ENCODE measurements at regions not wholly inside any gene's neighbourhood (a gene's known extent, or its start where the extent isn't known, plus 50 kb on each side); places are given as distances from the start of the nearest gene placed in this dataset.

DNA sequence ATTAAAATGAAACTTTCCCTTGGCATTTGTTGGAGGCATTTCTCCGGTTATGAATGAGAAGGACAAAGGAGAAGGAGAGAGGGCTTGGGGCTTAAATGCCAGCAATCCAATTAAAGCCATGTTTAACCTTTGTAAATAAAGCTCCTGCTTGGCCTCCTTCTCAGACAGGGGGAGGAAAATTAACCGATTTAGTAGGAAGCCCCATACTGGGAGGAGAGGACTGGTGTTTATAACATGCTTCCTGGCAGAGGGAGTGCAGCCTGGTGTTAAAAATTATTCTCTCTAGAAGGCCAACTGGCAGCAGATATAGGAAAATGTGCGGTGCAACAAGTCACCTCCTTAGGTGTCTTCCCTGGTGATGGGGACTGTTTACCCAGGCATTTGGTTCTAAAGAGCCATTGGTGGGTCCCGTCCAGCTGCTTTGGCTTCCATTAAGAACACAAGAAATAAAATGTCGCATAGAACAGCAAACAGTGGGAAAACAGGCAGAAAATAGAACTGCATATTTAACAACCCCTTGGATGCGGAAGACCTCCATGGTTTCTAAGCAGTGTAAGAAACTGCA is 846.5 kb downstream of the TYW1 start:
- no peak for DNase-seq (ENCODE audit: low spot score)

- DNase-seq (ENCODE audit: low spot score), result no peak
These were observed 847.0 kb downstream of the TYW1 start for GRCh38 chr7:67843615-67844014.

DNA sequence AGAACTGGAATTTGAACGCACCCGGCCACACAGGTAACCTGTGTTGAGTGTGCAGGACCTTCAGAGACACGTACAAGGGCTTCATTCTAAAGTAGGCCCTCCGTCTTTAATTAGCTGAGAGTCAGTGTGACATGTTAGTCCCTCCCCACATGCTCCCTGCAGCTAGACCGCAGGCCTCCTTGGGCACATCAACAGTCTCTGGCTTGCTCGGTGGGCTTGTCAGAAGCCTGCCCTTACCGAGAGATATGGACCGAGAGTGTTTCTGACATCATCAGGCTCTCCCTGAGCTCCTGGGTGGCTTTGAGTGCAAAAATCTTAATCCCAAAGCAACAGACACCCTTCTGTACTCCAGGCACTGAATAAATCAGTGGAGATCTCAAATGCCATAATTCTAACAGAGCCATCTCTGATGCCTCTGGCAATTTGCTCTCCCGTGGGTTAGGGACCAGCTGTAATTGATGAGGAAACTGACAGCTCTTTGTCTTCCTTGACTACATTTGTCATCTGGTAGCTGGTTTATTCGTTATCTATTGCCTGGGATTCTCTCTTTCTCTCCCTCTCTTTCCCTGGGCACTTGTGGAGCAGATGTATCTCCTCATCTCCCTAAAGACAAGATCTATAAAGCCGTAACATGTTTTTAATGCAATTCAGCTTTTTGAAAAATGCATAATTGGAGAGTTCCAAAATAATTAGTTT is 850.6 kb downstream of the TYW1 start:
- DNase-seq (ENCODE audit: low spot score), result no peak

- peak; percentile 25 for DNase-seq (ENCODE audit: low spot score)
These were observed 857.9 kb downstream of the TYW1 start for GRCh38 chr7:67854221-67855178.

DNA sequence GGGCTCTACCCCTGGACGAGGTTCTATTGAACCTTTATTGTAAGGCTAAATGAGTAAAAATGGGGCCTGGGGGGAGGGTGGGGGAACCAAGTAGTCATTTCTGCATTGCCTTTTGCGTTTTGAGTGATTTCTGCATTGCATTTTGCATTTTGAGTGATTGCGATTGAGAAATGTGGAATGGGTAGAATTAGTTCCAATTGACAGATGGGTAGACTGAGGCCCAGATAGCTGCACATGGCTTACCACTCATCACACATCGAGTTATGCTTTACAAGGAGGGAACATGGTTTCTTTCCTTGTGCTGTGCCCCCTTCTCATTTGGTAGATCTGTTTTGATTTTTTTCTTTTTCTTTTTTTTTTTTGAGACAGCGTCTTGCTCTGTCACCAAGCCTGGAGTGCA is 858.7 kb downstream of the TYW1 start:
- DNase-seq (ENCODE audit: low spot score), result no peak

DNA sequence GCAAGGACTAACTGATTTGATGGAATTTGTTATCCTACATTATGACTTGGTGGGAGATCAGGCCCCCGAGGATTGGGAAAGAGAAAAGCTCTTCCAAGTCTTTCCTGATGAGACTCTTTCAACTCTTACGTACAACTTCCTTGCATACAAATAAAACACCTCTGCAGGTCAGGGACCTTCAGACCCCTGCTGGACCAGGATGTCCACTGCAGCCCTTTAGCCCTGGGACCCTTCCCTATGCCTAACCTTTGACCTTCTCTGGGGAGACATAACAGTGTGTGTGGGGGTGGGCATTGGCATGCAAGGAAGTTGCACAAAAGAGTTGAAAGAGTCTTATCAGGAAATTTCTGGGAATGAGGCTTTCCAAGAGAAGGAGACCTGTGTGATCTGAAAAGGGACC is 859.4 kb downstream of the TYW1 start:
- DNase-seq (ENCODE audit: low spot score), result no peak

- no peak for DNase-seq (ENCODE audit: low spot score)
These were observed 861.1 kb downstream of the TYW1 start for GRCh38 chr7:67857698-67858097.

DNA sequence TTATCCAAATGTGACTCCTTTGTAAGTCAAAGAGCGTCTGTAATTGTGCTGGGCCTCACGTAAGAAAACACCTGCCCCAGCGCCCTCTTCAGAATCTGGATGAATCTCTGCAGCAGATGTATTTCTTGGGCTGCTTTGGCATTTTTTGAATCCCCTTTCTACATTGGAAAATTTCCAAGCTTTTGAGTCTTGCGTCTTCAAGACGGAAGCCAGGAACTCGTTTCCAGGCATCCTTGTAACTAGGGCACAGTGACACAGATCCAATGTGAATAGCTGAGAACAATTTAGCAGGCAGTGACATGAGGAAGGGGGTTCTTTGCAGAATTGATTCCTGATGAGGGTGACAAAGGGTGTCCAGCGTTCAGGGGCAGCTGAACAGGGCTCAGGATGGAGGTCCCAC is 862.3 kb downstream of the TYW1 start:
- no peak for DNase-seq (ENCODE audit: low spot score)

DNA sequence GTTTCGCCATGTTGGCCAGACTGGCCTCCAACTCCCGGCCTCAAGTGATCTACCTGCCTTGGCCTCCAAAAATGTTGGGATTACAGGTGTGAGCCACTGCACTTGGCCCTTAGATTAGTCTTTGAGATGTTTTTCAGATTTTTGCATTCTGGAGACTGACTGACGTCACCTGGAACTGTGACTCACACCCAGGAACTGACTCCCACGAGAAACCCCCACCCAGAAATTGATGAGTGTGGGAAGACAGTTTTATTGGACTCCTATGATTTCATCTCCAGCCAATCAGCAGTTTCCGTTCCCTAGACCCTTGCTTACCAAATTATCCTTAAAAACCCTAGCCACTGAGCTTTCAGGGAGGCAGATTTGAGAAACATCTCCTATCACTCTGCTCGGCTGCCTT is 867.3 kb downstream of the TYW1 start:
- DNase-seq (ENCODE audit: low spot score), result no peak

DNA sequence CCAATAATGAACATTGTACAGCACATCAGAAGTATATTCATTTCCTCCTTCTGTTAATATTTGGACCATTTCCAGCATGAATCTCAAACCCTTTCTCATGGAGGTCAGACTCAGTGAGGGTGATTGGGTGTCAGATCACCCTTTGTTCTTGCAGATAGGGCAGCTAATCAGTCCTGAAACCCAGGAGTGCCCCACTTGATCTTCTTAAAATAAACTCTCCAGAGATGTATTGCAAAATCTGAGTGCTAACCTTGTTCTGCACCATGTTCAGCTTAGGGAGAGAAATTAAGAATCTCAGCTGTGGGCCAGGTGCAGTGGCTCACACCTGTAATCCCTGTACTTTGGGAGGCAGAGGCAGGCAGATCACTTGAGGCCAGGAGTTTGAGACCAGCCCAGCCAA is 869.4 kb downstream of the TYW1 start:
- no peak for DNase-seq (ENCODE audit: low spot score)

DNA sequence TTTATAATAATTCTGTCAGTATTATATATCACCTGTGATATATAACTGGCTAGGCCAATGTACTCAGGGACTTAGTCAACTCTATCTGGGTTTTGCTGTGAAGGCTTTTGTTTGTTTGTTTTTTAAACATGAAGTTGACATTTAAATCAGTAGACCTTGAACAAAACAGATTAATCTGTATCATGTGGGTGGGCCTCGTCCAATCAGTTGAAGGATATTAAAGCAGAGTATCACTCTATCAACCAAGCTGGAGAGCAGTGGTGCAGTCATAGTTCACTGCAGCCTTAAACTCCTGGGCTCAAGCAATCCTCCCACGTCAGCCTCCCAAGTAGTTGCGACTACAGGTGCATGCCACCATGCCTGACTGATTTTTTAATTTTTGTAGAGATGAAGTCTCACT is 870.2 kb downstream of the TYW1 start:
- no peak for DNase-seq (ENCODE audit: low spot score)

- no peak for DNase-seq (ENCODE audit: low spot score)
These were observed 873.8 kb downstream of the TYW1 start for GRCh38 chr7:67870396-67870795.

DNA sequence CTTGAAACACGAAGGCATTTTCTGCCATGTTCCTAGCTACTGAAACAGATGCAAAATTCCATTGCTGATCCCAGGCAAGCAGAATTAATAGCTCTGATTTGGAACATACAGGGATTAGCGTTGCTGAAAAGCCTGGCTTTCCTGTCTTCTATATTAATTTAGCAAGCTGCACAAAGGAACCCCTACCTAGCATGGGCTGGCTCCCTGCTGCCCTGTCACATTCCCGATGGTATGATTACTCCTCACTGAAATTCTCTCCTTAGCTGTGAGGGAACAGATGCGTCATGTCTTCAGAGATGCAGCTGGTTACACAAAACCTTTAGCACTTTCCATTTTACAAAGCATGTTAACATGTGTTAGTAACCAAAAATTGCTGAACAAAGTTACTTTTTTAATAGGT is 878.9 kb downstream of the TYW1 start:
- DNase-seq (ENCODE audit: low spot score), result no peak

DNA sequence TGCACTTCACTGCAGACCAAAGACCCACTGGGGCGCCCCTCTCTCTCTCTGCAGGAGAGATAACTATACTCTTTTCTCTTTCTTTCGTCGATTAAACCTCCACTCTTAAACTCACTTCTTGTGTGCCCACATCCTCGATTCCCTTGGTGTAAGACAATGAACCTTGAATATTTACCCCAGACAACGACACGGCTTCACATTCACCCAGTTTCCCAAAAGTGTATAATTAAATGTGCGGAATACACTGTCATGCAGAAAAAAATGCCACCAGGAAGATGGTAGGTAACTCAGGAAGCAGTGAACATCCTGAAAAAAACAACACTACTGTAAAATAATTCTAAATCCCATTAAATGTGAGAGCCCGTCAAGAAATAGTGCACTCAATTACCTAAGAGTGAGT is 882.2 kb downstream of the TYW1 start:
- no peak for DNase-seq (ENCODE audit: low spot score)

DNA sequence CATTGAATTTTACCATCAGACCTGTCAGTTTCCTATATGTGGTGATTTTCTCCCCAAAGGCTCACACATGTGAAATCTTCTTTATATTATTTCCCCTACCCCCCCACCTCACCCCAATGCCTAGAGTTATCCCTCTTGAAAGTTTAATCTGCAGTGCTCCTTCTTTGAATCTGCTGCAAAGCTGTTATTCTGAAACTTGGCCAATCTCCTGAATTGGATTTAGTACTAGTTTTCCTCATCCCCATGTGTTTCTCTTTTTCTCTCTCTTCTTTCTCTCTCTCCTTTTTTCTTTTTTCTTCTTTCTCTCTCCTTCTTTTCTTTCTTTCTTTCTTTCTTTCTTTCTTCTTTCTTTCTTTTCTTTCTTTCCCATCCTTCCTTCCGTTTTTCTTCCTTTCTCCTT is 886.2 kb downstream of the TYW1 start:
- no peak for DNase-seq (ENCODE audit: low spot score)

DNA sequence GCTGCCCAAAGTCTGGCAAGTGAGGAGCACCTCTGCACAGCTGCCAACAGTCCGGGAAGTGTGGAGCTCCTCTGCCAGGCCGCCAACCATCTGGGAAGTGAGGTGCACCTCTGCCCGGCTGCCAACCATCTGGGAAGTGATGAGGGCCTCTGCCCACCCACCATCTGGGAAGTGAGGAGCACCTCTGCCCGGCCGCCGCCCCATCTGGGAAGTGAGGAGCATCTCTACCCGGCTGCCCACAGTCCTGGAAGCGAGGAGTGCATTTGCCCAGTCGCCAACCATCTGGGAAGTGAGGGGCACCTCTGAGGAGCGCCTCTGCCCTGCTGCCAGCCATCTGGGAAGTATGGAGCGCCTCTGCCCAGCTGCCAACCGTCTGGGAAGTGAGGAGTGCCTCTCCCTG is 893.7 kb downstream of the TYW1 start:
- no peak for DNase-seq (ENCODE audit: low spot score)

DNA sequence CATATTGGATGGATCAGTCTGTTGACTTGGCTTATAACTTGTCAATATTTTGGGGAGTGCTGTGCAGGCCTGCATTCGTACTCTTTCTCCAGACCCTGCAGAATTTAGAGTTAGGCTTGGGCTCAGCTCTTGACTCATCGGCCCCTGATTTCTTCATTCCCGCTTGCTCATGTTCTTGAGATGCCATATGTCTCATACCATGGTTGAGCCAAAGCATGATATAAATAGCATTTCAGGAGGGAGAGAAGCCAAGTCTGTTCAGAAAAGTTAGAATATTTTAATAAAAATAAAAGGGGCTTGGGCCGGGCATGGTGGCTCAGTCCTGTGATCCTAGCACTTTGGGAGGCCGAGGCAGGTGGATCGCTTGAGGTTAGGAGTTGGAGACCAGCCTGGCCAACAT is 898.1 kb downstream of the TYW1 start:
- DNase-seq (ENCODE audit: low spot score), result no peak

DNA sequence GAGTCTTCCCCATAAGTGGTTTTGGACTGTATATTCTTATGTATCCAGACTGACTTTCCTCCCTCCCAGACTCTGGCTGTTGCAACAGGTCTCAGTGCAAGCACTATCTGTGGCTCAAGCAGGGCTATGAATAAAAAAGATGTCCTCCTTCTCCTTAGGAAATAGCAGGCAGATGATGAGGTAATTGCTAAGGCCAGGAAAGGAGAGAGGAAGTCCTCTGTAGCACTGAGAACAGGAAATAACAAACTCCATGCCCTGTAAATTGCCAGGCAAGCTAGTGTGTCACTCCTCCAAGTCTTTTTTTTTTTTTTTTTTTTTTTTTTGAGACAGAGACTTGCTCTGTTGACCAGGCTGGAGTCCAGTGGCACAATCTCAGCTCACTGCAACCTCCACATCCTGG is 900.1 kb downstream of the TYW1 start:
- DNase-seq (ENCODE audit: low spot score), result no peak

DNA sequence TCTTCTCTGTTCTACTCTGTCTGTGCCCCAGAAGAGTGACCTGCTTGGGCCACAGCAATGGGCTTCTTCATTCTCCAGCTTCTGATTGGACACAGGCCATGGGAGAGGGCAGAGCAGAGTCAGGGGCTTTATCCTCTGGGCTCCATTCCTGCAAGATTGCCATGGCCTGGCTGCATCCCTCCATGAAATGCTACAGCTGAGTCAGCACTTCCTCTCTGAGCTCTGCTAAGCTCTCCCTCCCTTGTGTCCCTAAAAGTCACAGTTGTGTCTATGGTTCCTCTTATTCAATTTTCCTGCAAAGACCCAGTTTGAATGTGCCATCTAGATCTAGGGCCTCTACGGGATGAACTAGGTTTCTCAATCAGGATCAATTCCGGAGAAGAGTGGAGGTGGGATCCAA is 903.8 kb downstream of the TYW1 start:
- DNase-seq (ENCODE audit: low spot score), result no peak

GRCh38 chr7:67901808-67902480 is 905.3 kb downstream of the TYW1 start:
- no peak for DNase-seq (ENCODE audit: low spot score)

- no peak for DNase-seq (ENCODE audit: low spot score)
These were observed 911.2 kb downstream of the TYW1 start for GRCh38 chr7:67907792-67908191.

DNA sequence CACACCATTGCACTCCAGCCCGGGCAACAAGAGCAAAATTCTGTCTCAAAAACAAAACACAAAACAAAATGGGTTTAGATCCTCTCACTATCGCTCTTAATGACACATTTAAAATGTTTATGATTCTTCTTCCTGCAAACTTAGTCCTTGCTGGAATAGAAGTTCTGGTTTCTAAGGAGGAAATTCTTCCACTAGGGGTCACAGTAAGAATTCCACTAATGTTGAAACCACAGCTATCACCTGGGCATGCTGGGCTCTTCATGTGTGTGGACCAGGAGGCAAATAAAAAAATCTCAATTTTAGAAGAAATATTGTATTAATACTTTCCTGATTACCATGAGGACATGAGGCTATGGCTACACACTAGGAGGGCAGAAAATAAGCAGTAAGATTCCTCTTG is 915.8 kb downstream of the TYW1 start:
- no peak for DNase-seq (ENCODE audit: low spot score)

- DNase-seq (ENCODE audit: low spot score), result no peak
These were observed 917.0 kb downstream of the TYW1 start for GRCh38 chr7:67913604-67914003.
